ENCODE measurements at regions not wholly inside any gene's neighbourhood (a gene's known extent, or its start where the extent isn't known, plus 50 kb on each side); places are given as distances from the start of the nearest gene placed in this dataset.

DNA sequence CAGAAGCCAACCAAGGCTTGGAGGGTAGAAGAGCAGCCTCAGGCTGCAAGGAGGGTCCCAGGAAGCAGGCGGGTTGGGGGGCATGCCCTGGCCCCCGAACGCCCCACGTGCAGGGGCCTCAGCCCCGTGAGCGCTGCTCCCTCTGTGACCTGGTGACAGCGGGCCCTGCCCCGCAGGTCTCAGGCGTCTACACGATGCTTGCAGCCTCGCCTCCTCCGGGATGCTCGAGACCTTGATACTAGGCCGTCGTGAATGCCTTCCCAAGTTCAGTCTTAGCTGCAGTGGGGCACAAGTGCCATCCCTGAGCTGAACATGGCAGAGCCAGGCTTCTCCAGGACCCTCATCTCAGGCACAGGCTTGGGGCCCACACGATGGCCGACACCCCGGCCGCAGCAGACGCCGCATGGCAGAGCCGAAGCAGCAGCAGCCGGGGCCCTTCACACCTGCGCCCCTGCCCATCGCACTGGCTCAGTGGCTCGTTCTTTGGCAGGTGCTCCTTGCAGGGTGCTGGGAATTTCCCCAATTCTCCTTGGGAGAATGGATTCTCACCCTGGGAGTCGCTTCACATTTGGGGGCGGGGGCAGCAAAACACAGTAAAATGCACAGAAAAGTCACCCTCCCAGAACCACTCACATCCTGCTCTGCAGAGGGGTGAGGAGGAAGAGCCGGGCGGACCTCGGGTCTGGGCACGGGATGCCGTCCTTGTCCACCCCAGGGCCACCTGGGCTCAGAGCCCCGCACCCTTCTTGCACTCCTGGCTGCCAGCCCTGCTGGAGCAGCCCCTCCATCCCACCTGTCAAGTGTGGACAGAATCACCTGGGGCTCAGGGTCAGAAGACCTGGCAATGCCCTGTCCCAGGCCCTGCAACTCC lies 161.8 kb downstream of the DLL1 start:
- no peak for TF ChIP-seq POLR2AphosphoS5 (IDR thresholded peaks at IDR 0.05; ENCODE audit: low read depth, low read length)
- TF ChIP-seq POLR2A (IDR thresholded peaks at IDR 0.05; ENCODE audit: low read depth, low read length) = no peak
- no peak for TF ChIP-seq TAF1 (IDR thresholded peaks at IDR 0.05; ENCODE audit: low read depth, low read length)
